ENCODE measurements at regions not wholly inside any gene's neighbourhood (a gene's known extent, or its start where the extent isn't known, plus 50 kb on each side); places are given as distances from the start of the nearest gene placed in this dataset.

- in situ Hi-C loops (cut with HindIII; ENCODE audit: low sequenced_read_pairs) = no loop called here
- no peak for TF ChIP-seq CTCF (IDR thresholded peaks at IDR 0.05; ENCODE audit: low read depth, low read length)
- DNase-seq (ENCODE audit: low read depth, low spot score) = no peak
- no peak overlapping the region for H3K4me3 ChIP-seq (ENCODE audit: low read depth, low read length)
Measured at GRCh38 chr11:45532546-45532945, 132.9 kb downstream of the CHST1 start.

- DNase-seq (ENCODE audit: low read depth, low spot score) = no peak
- in situ Hi-C loops (cut with HindIII; ENCODE audit: low sequenced_read_pairs) = no loop called here
- no peak overlapping the region for H3K4me3 ChIP-seq (ENCODE audit: low read depth, low read length)
- no peak for TF ChIP-seq CTCF (IDR thresholded peaks at IDR 0.05; ENCODE audit: low read depth, low read length)
Measured at GRCh38 chr11:45530776-45531175, 134.6 kb downstream of the CHST1 start.

GRCh38 chr11:45530111-45530510 lies 135.3 kb downstream of the CHST1 start:
- no peak overlapping the region for H3K4me3 ChIP-seq (ENCODE audit: low read depth, low read length)
- no peak for TF ChIP-seq CTCF (IDR thresholded peaks at IDR 0.05; ENCODE audit: low read depth, low read length)
- no peak for DNase-seq (ENCODE audit: low read depth, low spot score)
- in situ Hi-C loops (cut with HindIII; ENCODE audit: low sequenced_read_pairs) = no loop called here

- in situ Hi-C loops (cut with HindIII; ENCODE audit: low sequenced_read_pairs) = no loop called here
Measured at GRCh38 chr11:45528435-45528834, 137.0 kb downstream of the CHST1 start.

GRCh38 chr11:45527898-45528297 lies 137.5 kb downstream of the CHST1 start:
- H3K4me3 ChIP-seq (ENCODE audit: low read depth, low read length) = no peak overlapping the region
- TF ChIP-seq CTCF (IDR thresholded peaks at IDR 0.05; ENCODE audit: low read depth, low read length) = no peak
- in situ Hi-C loops (cut with HindIII; ENCODE audit: low sequenced_read_pairs) = no loop called here
- DNase-seq (ENCODE audit: low read depth, low spot score) = no peak

More at GRCh38 chr11:45528435-45528834, 137.0 kb downstream of the CHST1 start:
- no peak overlapping the region for H3K4me3 ChIP-seq (ENCODE audit: low read depth, low read length)
- TF ChIP-seq CTCF (IDR thresholded peaks at IDR 0.05; ENCODE audit: low read depth, low read length) = no peak
- no peak for DNase-seq (ENCODE audit: low read depth, low spot score)

- DNase-seq (ENCODE audit: low read depth, low spot score) = no peak
- no peak for TF ChIP-seq CTCF (IDR thresholded peaks at IDR 0.05; ENCODE audit: low read depth, low read length)
- in situ Hi-C loops (cut with HindIII; ENCODE audit: low sequenced_read_pairs) = no loop called here
- H3K4me3 ChIP-seq (ENCODE audit: low read depth, low read length) = no peak overlapping the region
Measured at GRCh38 chr11:45525393-45525792, 140.0 kb downstream of the CHST1 start.

GRCh38 chr11:45523760-45524159 lies 141.7 kb downstream of the CHST1 start:
- no peak overlapping the region for H3K4me3 ChIP-seq (ENCODE audit: low read depth, low read length)
- DNase-seq (ENCODE audit: low read depth, low spot score) = no peak
- in situ Hi-C loops (cut with HindIII; ENCODE audit: low sequenced_read_pairs) = no loop called here
- TF ChIP-seq CTCF (IDR thresholded peaks at IDR 0.05; ENCODE audit: low read depth, low read length) = no peak

Data from astrocyte of the spinal cord (primary cell).